ENCODE measurements at regions not wholly inside any gene's neighbourhood (a gene's known extent, or its start where the extent isn't known, plus 50 kb on each side); places are given as distances from the start of the nearest gene placed in this dataset.

DNA sequence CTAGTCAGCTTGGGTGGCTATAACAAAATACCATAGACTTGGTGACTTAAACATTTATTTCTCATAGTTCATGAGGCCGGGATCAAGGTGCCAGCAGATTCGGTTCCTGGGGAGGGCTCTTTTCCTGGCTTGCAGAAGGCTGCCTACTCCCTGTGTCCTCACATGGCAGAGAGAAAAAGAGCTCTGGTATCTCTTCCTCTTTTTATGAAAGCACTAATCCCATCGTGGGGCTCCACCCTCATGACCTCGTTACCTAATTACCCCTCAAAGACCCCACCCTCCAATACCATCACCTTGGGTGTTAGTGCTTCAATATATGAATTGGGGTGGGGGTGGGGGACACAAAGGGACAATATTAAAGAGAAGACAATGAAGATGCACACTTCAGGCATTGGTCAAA lies 67.1 kb upstream of the CCBE1 start:
- no peaks in the 10 kb centered on the region for H4K20me1 ChIP-seq (ENCODE audit: control insufficient read depth, insufficient read depth)
- no peak overlapping the region for H3K4me3 ChIP-seq
- ATAC-seq (no peak), FAIRE-seq (no peak), DNase-seq (ENCODE audit: low read depth, low spot score) (no peak)
- ChIA-PET SMC1A (ENCODE audit: uncharacterized antibody, unreplicated experiment) (interaction anchor here (1.2 kb wide), 1 partner anchor 11 kb away, joined by 3 read pairs; no protein-coding TSS in a partner anchor), CTCF (no interaction called here), RAD21 (ENCODE audit: unreplicated experiment) (no interaction called here), POLR2A (no interaction called here)
- H2AFZ ChIP-seq (ENCODE audit: control insufficient read depth, low read depth, low read length) = no peak overlapping the region
- in situ Hi-C loops (cut with MboI) (no loop called here), intact Hi-C loops (cut with micrococcal nuclease; ENCODE audit: unreplicated experiment) (no loop called here)
- H3K9me3 ChIP-seq (replicated peaks; ENCODE audit: control insufficient read depth, insufficient read depth, low read length) = no peaks in the 10 kb centered on the region
- no peak overlapping the region for H3K9ac ChIP-seq (ENCODE audit: control insufficient read depth, insufficient read depth, low read length)
- H3K79me2 ChIP-seq (ENCODE audit: control insufficient read depth, insufficient read depth, low read length) = no peaks in the 10 kb centered on the region
- no peaks in the 10 kb centered on the region for H3K4me1 ChIP-seq (ENCODE audit: control insufficient read depth, insufficient read depth, low read length)
- no peak for TF ChIP-seq POLR2AphosphoS2 (IDR thresholded peaks at IDR 0.05; ENCODE audit: low read depth, low read length)
- TF ChIP-seq NRF1 (conservative IDR thresholded peaks at IDR 0.05; ENCODE audit: low read depth, low read length) = no peak
- TF ChIP-seq NR2C1 (IDR thresholded peaks at IDR 0.05) = no peak
- TF ChIP-seq RBBP5 (conservative IDR thresholded peaks at IDR 0.05) = no peak
- no peak for TF ChIP-seq HSF1 (IDR thresholded peaks at IDR 0.05; ENCODE audit: low read depth, low read length)
- no peak for TF ChIP-seq IRF5 (IDR thresholded peaks at IDR 0.05; ENCODE audit: borderline replicate concordance)
- no peak for TF ChIP-seq LARP7 (IDR thresholded peaks at IDR 0.05)
- TF ChIP-seq, protein P1, sequence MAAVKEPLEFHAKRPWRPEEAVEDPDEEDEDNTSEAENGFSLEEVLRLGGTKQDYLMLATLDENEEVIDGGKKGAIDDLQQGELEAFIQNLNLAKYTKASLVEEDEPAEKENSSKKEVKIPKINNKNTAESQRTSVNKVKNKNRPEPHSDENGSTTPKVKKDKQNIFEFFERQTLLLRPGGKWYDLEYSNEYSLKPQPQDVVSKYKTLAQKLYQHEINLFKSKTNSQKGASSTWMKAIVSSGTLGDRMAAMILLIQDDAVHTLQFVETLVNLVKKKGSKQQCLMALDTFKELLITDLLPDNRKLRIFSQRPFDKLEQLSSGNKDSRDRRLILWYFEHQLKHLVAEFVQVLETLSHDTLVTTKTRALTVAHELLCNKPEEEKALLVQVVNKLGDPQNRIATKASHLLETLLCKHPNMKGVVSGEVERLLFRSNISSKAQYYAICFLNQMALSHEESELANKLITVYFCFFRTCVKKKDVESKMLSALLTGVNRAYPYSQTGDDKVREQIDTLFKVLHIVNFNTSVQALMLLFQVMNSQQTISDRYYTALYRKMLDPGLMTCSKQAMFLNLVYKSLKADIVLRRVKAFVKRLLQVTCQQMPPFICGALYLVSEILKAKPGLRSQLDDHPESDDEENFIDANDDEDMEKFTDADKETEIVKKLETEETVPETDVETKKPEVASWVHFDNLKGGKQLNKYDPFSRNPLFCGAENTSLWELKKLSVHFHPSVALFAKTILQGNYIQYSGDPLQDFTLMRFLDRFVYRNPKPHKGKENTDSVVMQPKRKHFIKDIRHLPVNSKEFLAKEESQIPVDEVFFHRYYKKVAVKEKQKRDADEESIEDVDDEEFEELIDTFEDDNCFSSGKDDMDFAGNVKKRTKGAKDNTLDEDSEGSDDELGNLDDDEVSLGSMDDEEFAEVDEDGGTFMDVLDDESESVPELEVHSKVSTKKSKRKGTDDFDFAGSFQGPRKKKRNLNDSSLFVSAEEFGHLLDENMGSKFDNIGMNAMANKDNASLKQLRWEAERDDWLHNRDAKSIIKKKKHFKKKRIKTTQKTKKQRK (IDR thresholded peaks at IDR 0.05; ENCODE audit: low read depth, low read length) = no peak
- no peak for TF ChIP-seq HDAC2 (IDR thresholded peaks at IDR 0.05)
- no peak for TF ChIP-seq SKIL (IDR thresholded peaks at IDR 0.05; ENCODE audit: low read depth, poor library complexity, severe bottlenecking)
- TF ChIP-seq ELK1 (IDR thresholded peaks at IDR 0.05; ENCODE audit: low read depth, low read length) = no peak
- TF ChIP-seq TCF12 (IDR thresholded peaks at IDR 0.05; ENCODE audit: low read depth, low read length) = no peak
- no TSS peak for BruUV-seq (replicated peaks)
- H3K4me2 ChIP-seq (ENCODE audit: control insufficient read depth, insufficient read depth) = no peak overlapping the region
- H3K36me3 ChIP-seq (ENCODE audit: control insufficient read depth in 2 of 2, insufficient read depth in 2 of 2, low read length in 1 of 2) = no peaks in the 10 kb centered on the region
- WGBS (ENCODE audit: insufficient coverage, insufficient replicate concordance, low lambda C conversion rate, missing lambda C conversion rate) = 8% methylated on average over 4 of the region's 4 CpGs
- H3K27me3 ChIP-seq (replicated peaks in 1 of 2; ENCODE audit: control insufficient read depth in 2 of 2, insufficient read depth in 2 of 2, low read length in 1 of 2) = no peaks in the 10 kb centered on the region
- H3K27ac ChIP-seq (ENCODE audit: control insufficient read depth, insufficient read depth) = no peak overlapping the region

Measured in GM12878 (cell line).